HG02870 (cell line): ENCODE measurements at regions not wholly inside any gene's neighbourhood (a gene's known extent, or its start where the extent isn't known, plus 50 kb on each side); places are given as distances from the start of the nearest gene placed in this dataset.
A peak's percentile ranks its signal among the peaks of the same experiment; 100 is the strongest.
"Not testable (repeated sequence)": the region's sequence is repeated elsewhere in the genome, so short reads cannot be mapped to it uniquely, and the experiment has no call there.

Experiments used
- ATAC-seq: cut with Tn5 transposase; IDR thresholded peaks from one replicate; pipeline ENCODE4 v1.9.1; 2021; ENCODE audit warnings: mild to moderate bottlenecking, moderate library complexity; ENCODE audit not compliant: unreplicated experiment

- ATAC-seq, result not testable (repeated sequence)
These were observed 283.4 kb upstream of the NBPF12 start for GRCh38 chr1:146654763-146655162.

DNA sequence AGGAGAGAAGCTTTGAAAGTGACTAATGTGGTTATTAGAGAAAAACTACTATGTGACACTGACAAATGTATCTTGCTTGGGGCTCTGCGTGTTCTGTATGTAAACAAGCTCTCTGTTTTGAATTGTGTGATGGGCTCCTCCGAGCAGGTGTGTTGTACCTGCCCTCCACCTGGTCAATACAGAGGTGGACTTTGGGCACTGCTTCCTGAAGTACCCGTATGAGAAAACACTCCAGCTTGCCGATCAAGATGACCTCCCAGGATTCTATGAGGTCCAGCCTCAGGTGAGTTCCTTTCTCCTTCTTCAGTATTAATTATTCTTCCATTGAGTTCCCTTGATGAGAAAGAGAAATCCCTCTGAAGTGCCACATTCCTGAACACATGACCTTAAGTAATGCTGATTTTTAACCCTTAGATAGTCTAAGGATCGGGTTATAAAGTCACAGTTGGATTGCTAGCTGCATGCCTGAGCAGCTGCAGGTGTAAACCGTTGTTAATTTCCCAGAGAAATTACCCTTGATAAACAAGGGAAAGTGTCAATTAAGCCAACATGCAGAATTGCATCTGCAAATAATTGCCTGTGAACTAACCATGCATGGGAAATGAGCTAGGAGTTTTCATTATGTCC lies 292.0 kb upstream of the NBPF12 start:
- ATAC-seq, result not testable (repeated sequence)

DNA sequence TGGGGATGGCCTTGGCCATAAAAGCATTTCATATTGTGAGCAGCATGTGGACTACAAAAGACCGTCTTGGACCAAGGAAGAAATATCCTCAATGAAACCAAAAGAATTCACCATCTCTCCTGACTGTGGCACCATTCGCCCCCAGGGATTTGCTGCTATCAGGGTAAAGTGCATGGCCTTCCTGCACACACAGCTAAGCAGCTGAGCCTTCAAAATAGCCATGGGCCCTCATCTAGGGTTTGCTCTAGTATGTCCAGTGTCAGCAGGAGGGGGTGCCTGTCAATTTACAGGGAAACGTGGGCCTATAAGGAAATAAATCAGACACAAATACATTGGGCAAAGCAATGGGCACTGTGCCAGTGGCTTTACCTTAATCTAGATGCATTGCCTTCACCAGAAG lies 296.6 kb upstream of the NBPF12 start:
- not testable (repeated sequence) for ATAC-seq

DNA sequence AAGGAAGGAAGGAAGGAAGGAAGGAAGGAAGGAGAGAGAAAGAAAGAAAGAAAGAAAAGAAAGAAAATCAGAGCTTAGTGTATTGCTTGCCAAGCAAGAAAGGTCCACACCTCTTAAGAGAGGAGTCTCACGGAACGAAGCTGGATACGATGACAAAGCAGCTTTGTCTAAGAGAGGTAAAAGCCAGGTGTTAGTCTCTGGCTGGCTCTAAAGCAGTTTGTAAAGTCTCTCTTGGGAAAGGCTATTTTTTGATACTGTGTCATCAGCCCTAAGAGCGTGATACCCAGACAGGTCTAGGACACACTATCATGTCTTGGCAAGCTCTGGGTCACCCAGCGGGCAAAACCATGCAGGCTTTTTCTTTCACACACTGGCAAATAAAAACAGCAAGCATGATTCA lies 297.5 kb upstream of the NBPF12 start:
- not testable (repeated sequence) for ATAC-seq

DNA sequence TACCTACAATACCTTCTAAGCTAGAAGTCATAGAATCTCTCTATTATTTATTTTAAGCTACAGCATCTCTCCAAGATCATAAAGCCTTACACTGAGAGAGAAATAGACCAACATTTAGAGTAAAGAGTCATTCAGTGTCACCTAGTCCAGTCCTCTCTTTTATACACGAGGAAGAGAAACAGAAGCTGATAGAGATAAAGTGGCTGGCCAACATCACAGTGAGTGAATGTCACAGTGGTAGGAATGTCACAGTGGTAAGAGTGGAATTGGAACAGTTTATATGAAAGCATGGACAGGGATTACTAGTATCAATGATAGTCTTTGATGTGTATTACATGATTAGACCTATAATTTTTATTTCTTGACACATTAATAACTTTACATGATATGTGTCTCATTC lies 307.8 kb upstream of the NBPF12 start:
- ATAC-seq, result not testable (repeated sequence)

DNA sequence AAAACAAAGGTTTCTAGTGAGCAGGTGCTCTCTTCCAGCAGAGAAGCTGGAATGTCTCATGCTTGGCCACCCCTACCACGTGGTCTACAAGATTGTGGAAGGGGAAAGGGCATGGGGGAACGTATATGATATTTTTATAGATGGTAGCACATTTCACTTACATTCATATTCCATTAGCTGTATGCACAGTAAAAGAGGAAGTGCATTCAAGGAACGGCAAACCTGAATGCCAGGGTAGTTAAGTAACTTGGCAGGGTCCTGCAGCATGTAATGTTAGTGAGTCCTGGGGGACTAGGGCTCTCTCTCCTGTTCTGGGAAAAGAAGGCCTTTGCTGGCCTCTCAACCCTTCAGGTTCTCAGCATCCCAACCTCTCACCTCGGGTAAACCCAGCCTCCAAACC lies 319.5 kb upstream of the NBPF12 start:
- ATAC-seq, result not testable (repeated sequence)

GRCh38 chr1:146604681-146605080 lies 333.4 kb upstream of the NBPF12 start:
- not testable (repeated sequence) for ATAC-seq

GRCh38 chr1:146600720-146601307 lies 337.3 kb upstream of the NBPF12 start:
- not testable (repeated sequence) for ATAC-seq

GRCh38 chr1:146599906-146600305 lies 338.2 kb upstream of the NBPF12 start:
- ATAC-seq, result not testable (repeated sequence)

- ATAC-seq, result not testable (repeated sequence)
These were observed 352.4 kb upstream of the NOTCH2NLA start for GRCh38 chr1:146581229-146581628.

DNA sequence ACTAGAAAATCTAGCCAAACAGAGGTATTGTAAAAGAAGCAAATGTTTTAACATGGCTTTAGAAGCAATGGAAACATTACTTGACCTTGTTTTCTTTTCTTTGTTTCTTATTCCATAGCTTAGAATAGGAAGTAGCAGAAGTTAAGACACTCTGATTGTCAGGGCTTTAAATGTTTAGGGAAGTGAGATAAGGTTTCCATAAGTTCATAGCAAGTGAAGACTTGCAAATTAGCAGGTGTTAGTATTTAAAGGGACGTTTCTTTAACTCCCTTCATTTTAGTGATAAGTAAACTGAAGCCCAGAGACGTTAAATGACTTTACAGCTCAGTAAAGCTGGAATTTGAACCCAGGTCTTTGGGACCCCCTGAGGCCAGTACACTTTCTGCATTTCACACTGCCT lies 338.7 kb upstream of the NOTCH2NLA start:
- not testable (repeated sequence) for ATAC-seq

GRCh38 chr1:146558032-146558431 lies 329.2 kb upstream of the NOTCH2NLA start:
- ATAC-seq, result not testable (repeated sequence)

DNA sequence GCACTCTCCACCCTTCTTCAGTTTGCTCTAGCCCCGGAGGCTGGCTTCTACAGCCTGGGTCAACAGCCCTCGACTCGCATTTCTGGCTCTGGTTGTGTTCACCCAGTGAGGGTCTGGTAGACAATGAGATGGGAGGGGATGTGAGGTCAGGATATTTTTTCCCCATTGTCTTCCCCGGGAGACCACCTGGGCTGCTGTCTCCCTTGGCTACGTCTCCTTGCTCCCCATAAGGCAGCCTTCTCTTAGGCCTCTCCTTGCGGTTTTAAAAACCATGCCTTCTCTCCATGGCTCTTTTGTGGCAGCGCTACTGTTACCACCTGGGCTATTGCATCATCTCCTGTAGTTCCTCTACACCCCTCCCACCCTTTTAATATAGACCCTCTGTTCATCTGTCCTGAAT lies 327.6 kb upstream of the NOTCH2NLA start:
- not testable (repeated sequence) for ATAC-seq

DNA sequence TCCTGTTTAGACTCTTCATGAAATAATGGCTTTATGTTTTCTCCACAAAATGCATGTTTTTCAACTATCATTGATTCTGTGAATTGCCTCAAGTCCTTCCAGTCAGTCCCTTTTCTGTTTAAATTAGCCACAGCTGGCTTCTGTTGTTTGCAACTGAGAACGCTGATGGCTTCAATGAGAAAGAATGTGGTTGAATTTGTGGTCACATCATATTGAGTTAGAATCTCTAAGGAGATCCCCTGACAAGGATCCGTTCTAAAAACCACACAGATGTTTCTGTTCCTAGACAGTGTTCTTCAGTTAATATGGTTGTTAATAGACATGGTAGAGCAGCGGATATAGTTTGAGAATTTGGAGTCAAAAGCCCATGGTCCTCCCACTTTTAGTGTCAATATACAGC lies 323.6 kb upstream of the NOTCH2NLA start:
- not testable (repeated sequence) for ATAC-seq

DNA sequence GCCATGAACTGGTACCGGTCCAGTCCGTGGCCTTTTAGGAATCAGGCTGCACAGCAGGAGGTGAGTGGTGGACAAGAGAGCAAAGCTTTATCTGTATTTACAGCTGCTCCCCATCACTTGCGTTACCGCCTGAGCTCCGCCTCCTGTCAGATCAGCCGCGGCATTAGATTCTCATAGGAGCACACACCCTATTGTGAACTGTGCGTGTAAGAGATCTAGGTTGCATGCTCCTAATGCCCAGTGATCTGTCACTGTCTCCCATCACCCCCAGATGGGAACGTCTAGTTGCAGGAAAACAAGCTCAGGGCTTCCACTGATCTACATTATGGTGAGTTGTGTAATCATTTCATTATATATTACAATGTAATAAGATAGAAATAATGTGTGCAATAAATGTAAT lies 319.9 kb upstream of the NOTCH2NLA start:
- ATAC-seq, result not testable (repeated sequence)

- not testable (repeated sequence) for ATAC-seq
These were observed 317.4 kb upstream of the NOTCH2NLA start for GRCh38 chr1:146546189-146546588.

- ATAC-seq, result not testable (repeated sequence)
These were observed 309.1 kb upstream of the NOTCH2NLA start for GRCh38 chr1:146537775-146538373.

DNA sequence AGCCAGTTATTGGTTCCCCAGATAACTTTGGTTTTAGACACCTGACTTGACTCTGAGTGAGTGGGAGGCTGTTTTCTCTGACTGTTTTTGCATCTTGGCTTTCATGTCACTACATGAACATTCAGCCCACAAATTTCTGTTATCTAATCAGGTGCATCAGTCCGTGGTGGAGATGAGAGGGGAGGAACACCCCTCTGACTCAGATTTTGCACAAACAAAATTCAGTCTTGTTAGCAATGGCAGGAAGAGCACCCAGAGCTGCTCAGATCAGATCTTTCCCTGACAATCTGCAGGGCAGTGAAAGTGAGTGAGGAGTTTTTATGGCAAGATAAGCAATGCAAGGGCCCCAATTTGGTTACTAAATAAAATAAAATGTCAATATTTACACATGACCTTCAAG lies 307.2 kb upstream of the NOTCH2NLA start:
- ATAC-seq, result peak; percentile 70

DNA sequence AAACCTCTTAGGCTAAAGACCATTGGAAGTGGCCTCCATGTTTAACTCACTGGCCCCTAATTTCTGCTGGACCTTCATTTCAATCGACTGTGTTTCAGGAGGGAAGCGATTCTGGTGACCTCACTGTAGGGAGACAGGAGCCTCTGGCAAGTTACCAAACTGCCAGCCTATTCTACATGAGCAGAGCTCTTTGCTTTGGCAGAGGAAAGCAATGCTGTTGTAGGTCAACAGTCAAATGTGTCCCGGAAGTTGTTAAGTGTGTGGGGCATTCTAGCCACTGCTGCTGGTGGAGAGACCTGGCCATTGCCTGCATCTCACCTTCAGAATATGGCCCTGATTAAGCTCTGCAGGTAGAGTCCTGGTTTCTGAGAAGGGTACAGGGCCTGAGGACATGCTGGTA lies 306.8 kb upstream of the NOTCH2NLA start:
- peak; percentile 15 for ATAC-seq

GRCh38 chr1:146530958-146531357 lies 302.1 kb upstream of the NOTCH2NLA start:
- not testable (repeated sequence) for ATAC-seq

DNA sequence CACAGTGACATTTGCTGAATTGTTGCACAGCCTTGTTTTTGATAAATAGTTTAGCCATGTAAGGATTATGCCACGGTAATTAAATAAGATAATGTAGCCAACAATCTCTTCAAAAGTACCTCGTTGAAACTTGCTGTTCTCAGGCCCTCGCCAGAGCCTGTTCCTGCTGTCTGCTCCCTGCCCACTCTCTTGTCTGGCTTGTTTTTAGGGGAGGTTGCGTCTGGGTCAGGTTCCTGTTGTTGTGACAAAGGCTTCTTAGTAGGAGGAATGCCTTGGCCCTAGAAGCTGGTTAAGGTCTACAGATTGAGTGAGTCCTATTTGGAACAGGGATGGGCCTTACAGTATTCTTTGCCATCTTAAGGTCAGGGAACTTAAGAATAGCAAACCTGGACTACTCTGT lies 294.0 kb upstream of the NOTCH2NLA start:
- ATAC-seq, result not testable (repeated sequence)

- ATAC-seq, result not testable (repeated sequence)
These were observed 293.5 kb upstream of the NOTCH2NLA start for GRCh38 chr1:146522345-146522744.
